Activated CD4-positive, CD25-positive, alpha-beta regulatory T cell treated with anti-CD3 and anti-CD28 coated beads, Interleukin-2, amount 50 U/mL, for 16 hours (primary cell): ENCODE measurements at regions not wholly inside any gene's neighbourhood (a gene's known extent, or its start where the extent isn't known, plus 50 kb on each side); places are given as distances from the start of the nearest gene placed in this dataset.
"Not testable (repeated sequence)": the region's sequence is repeated elsewhere in the genome, so short reads cannot be mapped to it uniquely, and the experiment has no call there.

ENCODE experiments used
- DNase-seq: peaks from one replicate; pipeline ENCODE4 v3.0.0-alpha.2; 2020; ENCODE audit warnings: low read depth, low spot score

GRCh38 chr7:135872861-135873260 lies 104.3 kb downstream of the MTPN start:
- DNase-seq: not testable (repeated sequence)

GRCh38 chr7:135862586-135863340 lies 114.2 kb upstream of the FAM180A start:
- DNase-seq: no peak

- DNase-seq: no peak
Observed at GRCh38 chr7:135859538-135859937, 110.9 kb upstream of the FAM180A start.

GRCh38 chr7:135858851-135859250 lies 110.2 kb upstream of the FAM180A start:
- DNase-seq: no peak

DNA sequence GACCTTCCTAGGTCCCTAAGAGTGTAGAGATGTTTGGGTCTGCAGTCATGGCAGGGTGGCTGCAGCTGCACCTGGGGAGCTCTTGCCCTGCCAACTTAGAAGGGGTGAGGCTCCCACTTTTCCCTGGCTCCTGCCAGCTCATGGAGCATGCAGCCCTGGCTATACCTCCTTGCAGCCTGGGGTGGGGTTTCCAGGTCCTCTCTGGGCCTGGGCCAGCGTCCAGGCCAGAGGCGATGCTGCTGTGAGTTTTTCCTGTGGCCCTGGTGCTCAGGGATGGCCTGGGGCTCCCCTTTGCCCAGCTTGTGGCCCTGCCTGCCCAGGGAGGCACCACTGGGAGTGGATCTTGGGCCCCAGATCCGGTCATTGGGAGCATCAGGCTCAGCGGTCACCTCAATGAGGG lies 109.8 kb upstream of the FAM180A start:
- DNase-seq: no peak

DNA sequence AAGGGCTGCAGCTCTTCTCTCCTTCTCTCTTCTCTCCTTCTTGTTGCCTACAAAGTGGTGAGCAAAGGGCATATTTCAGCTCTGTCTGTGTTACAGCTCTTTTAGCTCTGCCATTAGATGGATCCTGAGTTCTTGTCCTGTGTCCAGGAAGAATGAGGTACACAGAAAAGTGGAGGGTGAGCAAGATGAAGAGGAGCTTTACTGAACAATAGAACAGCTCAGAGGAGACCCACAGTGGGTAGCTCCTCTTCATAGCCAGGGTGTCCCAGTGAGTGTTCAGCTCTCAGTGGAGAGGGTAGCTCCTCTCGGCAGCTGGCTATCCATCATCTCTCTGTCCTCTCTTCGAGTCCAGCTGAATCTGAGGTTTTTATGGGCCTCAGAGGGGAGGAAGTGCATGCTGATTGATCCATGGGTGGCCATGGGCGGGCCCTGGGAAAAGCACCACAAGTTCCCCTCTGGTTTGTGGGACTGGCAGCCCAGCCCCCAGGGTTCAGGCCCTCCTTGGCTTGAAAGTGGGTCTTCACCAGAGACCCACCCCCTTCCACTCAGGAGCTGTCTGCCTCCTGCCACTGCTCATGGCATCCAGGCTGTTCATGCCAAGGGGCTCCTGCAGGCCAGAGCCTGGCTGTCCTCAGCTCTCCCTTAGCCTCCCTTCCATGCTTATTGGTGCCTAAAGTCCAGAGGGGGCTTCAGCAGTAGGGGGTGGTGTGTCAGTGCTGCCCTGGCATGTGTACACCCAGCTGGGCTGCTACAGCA lies 109.1 kb upstream of the FAM180A start:
- DNase-seq: no peak

DNA sequence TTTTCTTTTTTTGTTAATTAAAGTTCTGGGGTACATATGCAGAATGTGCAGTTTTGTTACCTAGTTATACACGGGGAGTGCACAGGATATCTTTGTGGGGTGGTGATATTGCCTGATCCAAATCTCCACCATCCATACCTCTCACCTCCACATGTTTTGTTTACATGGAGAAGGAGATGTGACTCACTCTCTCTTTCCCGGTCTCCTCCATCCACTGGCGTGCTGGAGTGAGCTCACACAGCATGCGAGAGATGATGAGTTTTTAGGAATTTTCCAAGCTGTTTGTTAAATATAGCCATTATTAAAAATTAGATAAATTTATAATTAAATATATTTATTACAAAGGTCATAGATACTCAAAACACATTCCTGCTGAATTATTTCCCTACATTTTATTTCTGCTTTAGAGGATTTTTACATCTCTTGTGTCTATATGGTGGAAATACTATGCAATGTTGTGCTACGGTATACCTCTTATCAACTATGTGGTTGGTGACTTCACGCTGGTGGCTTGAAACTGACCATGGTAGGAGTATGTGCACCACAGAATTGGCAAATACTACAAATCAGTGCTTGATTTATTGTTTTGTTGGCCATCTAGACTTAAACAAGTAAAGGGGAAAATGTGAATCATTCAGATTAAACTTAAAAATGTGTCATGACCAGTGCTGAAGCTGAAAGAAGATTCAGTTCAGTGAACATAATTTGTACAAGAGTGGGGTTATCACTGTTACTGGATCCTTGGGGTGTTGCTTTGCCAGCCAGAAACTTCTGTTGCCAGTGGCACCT lies 107.9 kb upstream of the FAM180A start:
- DNase-seq: no peak

DNA sequence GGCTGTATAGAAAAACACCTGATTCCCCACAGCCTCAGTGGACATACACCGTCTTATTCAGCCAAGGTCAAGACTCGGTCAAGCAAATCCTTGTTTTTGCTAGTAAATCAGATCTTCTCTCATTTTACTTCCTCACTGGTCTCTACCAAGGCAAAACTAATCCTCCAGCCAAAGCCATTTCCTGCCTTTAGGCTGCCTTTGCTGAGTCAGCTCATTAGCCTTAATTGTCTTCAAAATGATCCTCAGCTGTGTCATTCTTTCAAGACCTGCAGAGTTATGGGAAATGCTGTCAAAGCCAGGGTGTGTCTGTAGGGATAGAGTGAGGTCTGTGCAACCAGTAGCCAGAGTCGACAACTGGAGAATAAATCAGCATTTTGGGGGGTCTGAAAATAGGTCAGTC lies 107.2 kb upstream of the FAM180A start:
- DNase-seq: no peak

DNA sequence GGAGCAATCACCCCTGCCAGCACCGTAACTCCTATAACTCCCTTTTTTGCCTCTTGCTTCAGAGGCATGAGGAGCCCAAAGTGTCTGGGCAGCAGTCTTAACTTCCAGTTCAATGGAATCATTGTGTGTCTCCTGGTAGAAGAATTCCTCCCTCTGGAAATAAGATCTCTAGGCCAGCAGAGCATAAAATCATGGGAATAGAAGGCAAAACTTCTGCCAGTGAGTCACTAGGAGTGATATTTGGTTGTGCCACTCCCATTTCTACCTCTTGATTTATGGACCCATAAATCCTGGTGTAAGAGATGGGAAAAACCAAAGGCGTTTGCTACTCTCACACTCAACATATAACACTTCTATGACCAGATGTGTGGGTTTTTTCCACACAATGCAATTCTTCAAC lies 104.9 kb upstream of the FAM180A start:
- no peak for DNase-seq

DNA sequence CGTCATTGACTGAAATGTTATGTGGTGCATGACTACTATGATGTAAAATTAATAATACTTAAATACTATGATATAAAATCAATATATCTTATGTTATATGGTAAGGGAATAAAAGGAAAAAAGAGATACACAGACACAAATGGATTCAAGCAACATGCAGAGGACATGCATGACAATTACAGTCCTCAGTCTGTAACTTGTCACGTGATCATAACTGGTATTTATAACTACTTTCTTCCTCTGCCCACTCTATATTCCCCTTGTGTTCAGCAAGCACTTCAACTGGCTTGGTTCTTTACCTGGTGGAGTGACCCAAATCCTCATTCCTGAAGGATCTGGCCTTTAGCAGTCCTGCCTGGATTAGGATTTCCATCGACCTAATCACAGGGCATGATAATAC lies 104.4 kb upstream of the FAM180A start:
- DNase-seq: no peak

- no peak for DNase-seq
Observed at GRCh38 chr7:135847242-135847641, 98.6 kb upstream of the FAM180A start.

- DNase-seq: no peak
Observed at GRCh38 chr7:135846339-135846738, 97.7 kb upstream of the FAM180A start.

- DNase-seq: no peak
Observed at GRCh38 chr7:135845415-135846075, 96.9 kb upstream of the FAM180A start.

DNA sequence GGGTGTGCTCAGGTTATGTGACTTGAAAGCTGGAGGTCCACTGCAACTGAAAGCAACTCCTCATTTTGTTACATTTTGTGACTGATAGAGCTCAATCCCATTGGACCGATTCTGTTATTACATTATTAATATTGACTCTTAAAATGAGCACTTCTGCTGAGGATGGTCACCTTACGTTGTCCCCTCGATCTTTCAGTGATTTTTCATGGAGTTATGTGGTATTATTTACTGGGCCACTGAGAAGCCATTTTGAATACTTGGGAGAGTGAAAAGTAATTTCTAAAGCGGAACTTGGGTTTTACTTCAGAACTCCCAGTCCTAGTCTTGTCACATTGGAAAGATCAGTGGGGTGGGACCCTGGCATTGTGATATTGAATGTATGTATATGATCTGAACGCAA lies 96.3 kb upstream of the FAM180A start:
- DNase-seq: no peak

- DNase-seq: no peak
Observed at GRCh38 chr7:135843214-135843613, 94.6 kb upstream of the FAM180A start.

- no peak for DNase-seq
Observed at GRCh38 chr7:135842446-135843179, 94.0 kb upstream of the FAM180A start.

- no peak for DNase-seq
Observed at GRCh38 chr7:135840591-135840990, 92.0 kb upstream of the FAM180A start.

GRCh38 chr7:135837675-135838074 lies 89.1 kb upstream of the FAM180A start:
- DNase-seq: no peak

GRCh38 chr7:135834266-135834665 lies 85.7 kb upstream of the FAM180A start:
- DNase-seq: no peak

DNA sequence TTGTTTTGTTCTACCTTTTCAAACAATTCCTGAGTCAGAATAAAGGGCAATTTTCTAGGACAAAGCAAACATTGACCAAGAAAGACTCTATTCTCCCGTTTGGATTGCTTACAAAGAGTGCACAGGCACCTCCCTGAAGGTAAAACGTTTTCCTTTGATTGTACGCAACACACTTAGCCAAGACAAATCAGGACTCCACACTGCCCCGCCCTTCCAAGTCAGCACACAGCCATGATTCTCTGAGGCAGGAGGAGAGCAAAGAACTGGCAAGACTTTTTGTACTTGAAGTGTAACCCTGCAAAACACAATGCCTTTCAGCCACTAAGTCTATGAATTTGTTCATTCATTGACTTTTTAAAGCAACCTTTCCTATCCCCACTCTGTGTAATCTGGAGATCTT lies 85.0 kb upstream of the FAM180A start:
- no peak for DNase-seq
